A172 (cell line): ENCODE measurements at regions not wholly inside any gene's neighbourhood (a gene's known extent, or its start where the extent isn't known, plus 50 kb on each side); places are given as distances from the start of the nearest gene placed in this dataset.
A peak's percentile ranks its signal among the peaks of the same experiment; 100 is the strongest.

Experiments
- DNase-seq: peaks from one replicate; pipeline ENCODE4 v3.0.0-alpha.2; 2015; ENCODE audit warnings: low spot score

DNA sequence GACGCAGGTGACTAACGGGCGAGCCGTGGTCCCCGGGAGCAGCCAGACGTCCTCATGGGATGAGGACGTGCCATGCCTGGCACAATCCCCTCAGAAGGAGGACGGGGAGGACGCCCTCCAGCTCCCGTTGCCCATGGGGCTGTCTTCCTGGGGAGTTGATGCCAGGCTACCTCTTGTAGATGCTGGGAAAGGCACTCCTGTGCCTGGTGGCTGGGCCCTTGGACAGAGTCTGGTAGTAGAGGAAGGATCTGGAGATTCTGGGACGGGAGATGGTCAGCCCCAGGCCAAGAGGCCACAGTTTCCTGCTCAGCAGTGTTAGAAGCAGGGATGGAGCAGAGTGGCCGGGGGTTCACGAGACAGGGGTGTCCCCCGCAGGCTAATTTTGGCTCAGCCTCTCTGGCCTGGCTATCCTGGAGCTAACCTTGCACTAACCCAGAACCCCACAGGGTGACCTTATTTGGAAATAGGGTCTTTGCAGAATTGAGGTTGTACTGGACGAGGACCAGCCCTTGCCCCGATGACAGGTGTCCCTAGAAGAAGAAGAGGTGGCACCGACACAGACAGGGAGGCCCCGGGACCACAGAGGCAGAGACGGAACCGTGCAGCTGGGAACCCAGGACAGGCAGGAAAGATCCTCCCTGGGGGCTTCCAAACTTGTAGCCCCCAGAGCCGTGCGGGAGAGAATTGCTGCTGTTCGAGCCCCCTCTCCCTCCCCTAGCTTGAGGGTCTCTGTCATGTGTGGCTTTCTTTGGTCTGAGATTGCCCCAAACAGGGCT lies 50.1 kb upstream of the ADRA2C start:
- DNase-seq, result no peak

GRCh38 chr4:3715061-3715854 lies 50.9 kb upstream of the ADRA2C start:
- no peak for DNase-seq

DNA sequence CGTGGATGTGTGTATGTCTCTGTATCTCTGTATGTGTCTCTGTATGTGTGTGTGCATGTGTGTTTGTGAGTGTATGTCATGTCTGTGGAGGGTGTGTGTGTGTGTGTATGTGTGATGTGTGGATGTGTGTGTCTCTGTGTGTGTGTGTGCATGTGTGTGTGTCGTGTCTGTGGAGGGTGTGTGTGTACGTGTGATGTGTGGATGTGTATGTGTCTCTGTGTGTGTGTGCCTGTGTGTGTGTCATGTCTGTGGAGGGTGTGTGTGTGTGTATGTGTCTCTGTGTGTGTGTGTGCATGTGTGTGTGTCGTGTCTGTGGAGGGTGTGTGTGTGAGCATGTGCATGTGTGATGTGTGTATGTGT lies 51.6 kb upstream of the ADRA2C start:
- DNase-seq, result no peak

GRCh38 chr4:3713817-3714641 lies 52.2 kb upstream of the ADRA2C start:
- no peak for DNase-seq

DNA sequence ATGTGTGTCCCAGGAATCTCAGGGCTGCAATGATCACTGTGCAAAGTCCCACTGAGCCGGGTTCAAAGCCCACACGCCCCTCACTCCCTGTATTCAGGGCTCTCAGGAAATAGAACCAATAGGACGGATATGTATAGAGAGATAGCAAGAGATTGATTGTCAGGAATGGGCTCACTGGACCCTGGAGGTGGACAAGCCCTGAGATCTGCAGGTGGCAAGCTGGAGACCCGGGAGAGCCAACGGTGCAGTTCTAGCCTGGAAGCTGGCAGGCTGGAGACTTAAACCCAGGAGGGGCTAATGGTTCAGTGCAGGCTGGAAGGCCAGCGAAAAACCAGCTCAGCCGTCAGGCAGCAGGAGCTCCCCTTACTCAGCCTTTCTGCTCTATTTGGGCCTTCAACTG lies 52.8 kb upstream of the ADRA2C start:
- no peak for DNase-seq

- no peak for DNase-seq
Observed at GRCh38 chr4:3712936-3713335, 53.2 kb upstream of the ADRA2C start.

GRCh38 chr4:3712112-3712805 lies 53.9 kb upstream of the ADRA2C start:
- no peak for DNase-seq

- no peak for DNase-seq
Observed at GRCh38 chr4:3711183-3712111, 54.7 kb upstream of the ADRA2C start.

DNA sequence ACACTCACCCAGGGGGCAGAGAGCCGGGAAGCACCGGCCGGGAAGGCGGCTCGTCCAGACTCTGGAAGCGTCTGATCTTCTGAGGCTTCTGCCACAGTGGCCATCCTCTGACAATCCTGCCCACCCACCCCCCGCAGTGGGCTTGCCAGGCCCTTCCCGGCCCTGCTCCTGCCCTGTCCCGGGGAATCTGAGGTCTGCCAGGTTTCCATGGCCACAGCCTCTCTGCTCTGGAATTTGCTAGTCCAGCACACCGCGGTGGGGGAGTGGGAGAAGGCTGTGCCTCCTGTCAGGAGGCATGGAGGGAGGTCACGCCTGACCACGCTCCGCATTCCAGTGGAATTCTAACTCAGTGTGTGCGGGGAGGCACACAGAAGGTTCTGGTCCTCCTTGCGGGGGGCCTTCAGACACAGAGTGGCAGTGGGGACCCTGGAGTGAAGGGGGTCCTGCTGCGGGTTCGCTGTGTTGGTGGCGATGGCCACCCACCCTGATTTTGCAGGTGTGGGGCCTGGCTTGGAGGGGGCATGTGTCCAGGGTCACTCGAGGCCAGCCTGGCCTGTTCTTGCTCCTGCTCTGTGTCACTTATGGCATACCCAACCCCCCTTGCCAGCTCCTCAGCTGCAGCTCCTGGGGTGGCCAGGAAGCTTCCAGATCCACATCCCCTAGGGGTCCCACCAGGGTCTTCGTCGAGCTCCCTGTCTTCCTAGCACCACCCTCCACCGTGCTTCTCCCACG lies 55.6 kb upstream of the ADRA2C start:
- DNase-seq, result peak; percentile 34

DNA sequence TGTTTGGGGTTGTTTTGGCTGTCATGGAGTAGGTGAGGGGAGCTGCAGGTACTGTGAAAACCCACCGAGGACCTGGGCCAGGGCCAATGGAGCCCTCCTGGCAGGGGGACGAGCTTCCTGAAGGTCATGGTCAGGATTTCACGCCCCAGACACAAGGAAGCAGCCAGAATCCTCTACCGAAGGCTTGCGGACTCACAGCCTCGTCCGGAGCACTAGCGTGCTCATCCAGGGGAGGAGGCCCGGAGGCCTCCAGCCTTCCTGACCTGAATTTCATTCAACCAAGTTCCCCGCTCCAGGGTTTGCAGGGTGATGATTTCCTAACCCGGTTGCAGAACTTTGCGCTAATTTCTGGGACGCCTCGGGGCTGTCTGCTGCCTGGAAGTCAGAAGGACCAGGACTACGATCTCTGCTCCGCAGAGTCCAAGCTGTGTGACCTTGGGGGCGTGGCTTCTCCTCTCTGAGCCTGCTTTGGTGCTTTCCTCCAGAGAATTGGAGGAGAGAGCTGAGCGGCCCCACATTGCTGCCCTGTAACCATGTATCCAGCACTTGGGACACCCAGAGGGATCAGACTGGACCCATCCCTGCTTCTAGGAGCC lies 56.2 kb upstream of the ADRA2C start:
- DNase-seq, result no peak

GRCh38 chr4:3709061-3709845 lies 56.9 kb upstream of the ADRA2C start:
- DNase-seq, result no peak

DNA sequence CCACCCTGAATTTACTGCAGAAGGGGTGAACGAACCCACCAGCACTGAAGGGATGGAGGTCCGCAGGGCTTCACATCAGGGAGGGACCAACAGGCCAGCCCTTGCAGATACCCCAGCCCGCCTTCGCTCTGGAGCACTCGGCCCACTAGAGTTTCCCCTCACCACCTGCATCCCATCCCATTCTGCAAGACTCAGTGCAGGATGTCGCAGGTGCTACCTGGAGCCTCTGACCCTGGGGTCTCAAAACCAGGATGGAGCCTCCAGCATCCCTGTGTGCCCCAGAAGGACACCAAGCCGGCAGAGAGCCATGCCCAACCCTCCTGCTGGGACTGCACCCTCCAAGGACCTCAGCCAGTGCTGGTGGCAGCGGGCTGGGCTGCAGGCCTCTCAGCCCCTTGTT lies 57.6 kb upstream of the ADRA2C start:
- DNase-seq, result no peak

GRCh38 chr4:3708103-3708510 lies 58.1 kb upstream of the ADRA2C start:
- DNase-seq, result no peak

GRCh38 chr4:3707423-3708102 lies 58.6 kb upstream of the ADRA2C start:
- DNase-seq, result peak; percentile 28

DNA sequence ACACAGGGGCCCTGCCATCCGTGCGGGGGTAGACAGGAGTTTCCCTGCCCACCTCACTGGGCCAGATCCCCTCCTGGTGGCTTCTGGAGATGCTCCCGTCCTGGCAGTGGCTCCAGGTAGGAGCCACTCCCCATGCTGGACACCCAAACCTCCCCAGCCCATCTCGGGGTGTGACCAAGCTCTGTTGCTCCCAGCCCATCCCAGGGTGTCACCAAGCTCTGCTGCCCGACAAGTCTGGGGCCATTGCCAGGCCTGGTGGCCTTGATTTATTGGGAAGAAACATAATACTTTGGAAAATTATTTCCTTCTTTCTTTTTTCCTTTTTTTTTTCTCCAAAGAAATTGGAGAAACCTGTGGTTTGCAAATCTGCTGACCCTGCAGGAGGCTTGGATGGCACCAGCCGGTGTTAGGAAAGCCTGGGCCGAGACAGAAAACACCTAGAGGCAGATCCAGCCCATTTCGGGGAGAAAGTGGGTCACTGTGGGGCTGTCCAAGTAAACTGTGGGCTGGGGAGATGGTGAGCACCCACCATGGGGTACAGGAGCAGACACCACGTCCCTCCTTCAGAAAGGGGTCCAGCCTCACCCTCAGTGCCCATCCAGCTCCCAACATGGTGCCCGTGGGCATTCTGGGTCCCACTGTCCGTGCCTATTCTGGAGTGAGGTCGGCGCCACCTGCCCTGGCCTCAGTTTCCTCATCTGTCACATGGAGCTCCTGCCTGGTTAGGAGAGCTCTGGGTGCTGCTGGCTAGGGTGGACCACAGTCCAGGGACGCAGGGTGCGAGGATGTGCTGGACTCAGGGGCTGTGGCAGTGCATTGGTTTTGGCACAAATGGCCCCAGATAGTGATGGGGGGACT lies 59.4 kb upstream of the ADRA2C start:
- DNase-seq, result no peak

GRCh38 chr4:3706111-3706511 lies 60.1 kb upstream of the ADRA2C start:
- no peak for DNase-seq
